HUES48 (cell line): ENCODE measurements at regions not wholly inside any gene's neighbourhood (a gene's known extent, or its start where the extent isn't known, plus 50 kb on each side); places are given as distances from the start of the nearest gene placed in this dataset.
"Not testable (repeated sequence)": the region's sequence is repeated elsewhere in the genome, so short reads cannot be mapped to it uniquely, and the experiment has no call there.

Source experiments
- H3K27ac ChIP-seq: one replicate; pipeline ENCODE4 v1.7.0; 2013; ENCODE audit warnings: low read depth, low read length, inconsistent platforms
- H3K27me3 ChIP-seq: 2 replicates; pipeline ENCODE4 v1.6.1; 2013; ENCODE audit warnings: mild to moderate bottlenecking, low read length; ENCODE audit not compliant: control insufficient read depth, insufficient read depth
- H3K36me3 ChIP-seq: 2 replicates; pipeline ENCODE4 v1.6.1; 2013; ENCODE audit warnings: low read length; ENCODE audit not compliant: control insufficient read depth, insufficient read depth
- H3K4me1 ChIP-seq: 2 replicates; pipeline ENCODE4 v1.6.1; 2013; ENCODE audit warnings: mild to moderate bottlenecking, low read length; ENCODE audit not compliant: control insufficient read depth, insufficient read depth
- H3K4me3 ChIP-seq: 2 replicates; pipeline ENCODE4 v1.5.1; 2013; ENCODE audit warnings: mild to moderate bottlenecking, low read depth, low read length
- H3K9ac ChIP-seq: 2 replicates; pipeline ENCODE4 v1.6.1; 2013; ENCODE audit warnings: mild to moderate bottlenecking, low read depth, low read length, moderate library complexity
- H3K9me3 ChIP-seq: 2 replicates; pipeline ENCODE4 v1.6.1; 2013; ENCODE audit warnings: low read length; ENCODE audit not compliant: control insufficient read depth, insufficient read depth

- Histone ChIP-seq H3K27ac (no peak overlapping the region), H3K36me3 (no peaks in the 10 kb centered on the region), H3K4me1 (no peaks in the 10 kb centered on the region), H3K4me3 (no peak overlapping the region), H3K9me3 (no peaks in the 10 kb centered on the region), H3K9ac (no peak overlapping the region), H3K27me3 (no peaks in the 10 kb centered on the region)
Observed at GRCh38 chr14:81751198-81751597, 217.5 kb upstream of the SEL1L start.

- Histone ChIP-seq H3K27ac (no peak overlapping the region), H3K27me3 (no peaks in the 10 kb centered on the region), H3K4me1 (no peaks in the 10 kb centered on the region), H3K4me3 (no peak overlapping the region), H3K9me3 (no peaks in the 10 kb centered on the region), H3K9ac (no peak overlapping the region), H3K36me3 (no peaks in the 10 kb centered on the region)
Observed at GRCh38 chr14:81759541-81759940, 225.9 kb upstream of the SEL1L start.

GRCh38 chr14:81765651-81766275 is 232.1 kb upstream of the SEL1L start:
- H3K27me3 ChIP-seq = no peaks in the 10 kb centered on the region
- no peaks in the 10 kb centered on the region for H3K4me1 ChIP-seq
- H3K9me3 ChIP-seq = no peaks in the 10 kb centered on the region
- H3K4me3 ChIP-seq = no peak overlapping the region
- no peaks in the 10 kb centered on the region for H3K36me3 ChIP-seq
- H3K27ac ChIP-seq = no peak overlapping the region
- H3K9ac ChIP-seq = no peak overlapping the region

- H3K27ac ChIP-seq = no peak overlapping the region
- H3K9ac ChIP-seq = no peak overlapping the region
- no peaks in the 10 kb centered on the region for H3K36me3 ChIP-seq
- H3K4me3 ChIP-seq = no peak overlapping the region
- no peaks in the 10 kb centered on the region for H3K4me1 ChIP-seq
- H3K27me3 ChIP-seq = no peaks in the 10 kb centered on the region
- no peaks in the 10 kb centered on the region for H3K9me3 ChIP-seq
Observed at GRCh38 chr14:81766321-81766915, 232.8 kb upstream of the SEL1L start.

- Histone ChIP-seq H3K36me3 (no peaks in the 10 kb centered on the region), H3K27ac (no peak overlapping the region), H3K27me3 (no peaks in the 10 kb centered on the region), H3K4me3 (no peak overlapping the region), H3K9ac (no peak overlapping the region), H3K4me1 (no peaks in the 10 kb centered on the region), H3K9me3 (no peaks in the 10 kb centered on the region)
Observed at GRCh38 chr14:81767266-81767995, 233.8 kb upstream of the SEL1L start.

GRCh38 chr14:81771651-81772275 is 238.1 kb upstream of the SEL1L start:
- Histone ChIP-seq H3K36me3 (no peaks in the 10 kb centered on the region), H3K4me3 (no peak overlapping the region), H3K9ac (no peak overlapping the region), H3K9me3 (no peaks in the 10 kb centered on the region), H3K27me3 (no peaks in the 10 kb centered on the region), H3K4me1 (no peaks in the 10 kb centered on the region), H3K27ac (no peak overlapping the region)

GRCh38 chr14:81772381-81772780 is 238.7 kb upstream of the SEL1L start:
- Histone ChIP-seq H3K36me3 (no peaks in the 10 kb centered on the region), H3K9ac (no peak overlapping the region), H3K9me3 (no peaks in the 10 kb centered on the region), H3K27me3 (no peaks in the 10 kb centered on the region), H3K4me3 (no peak overlapping the region), H3K4me1 (no peaks in the 10 kb centered on the region), H3K27ac (no peak overlapping the region)

- Histone ChIP-seq H3K27ac (no peak overlapping the region), H3K9me3 (peaks cover 3% of the 10 kb centered on the region), H3K27me3 (no peaks in the 10 kb centered on the region), H3K4me1 (no peaks in the 10 kb centered on the region), H3K9ac (no peak overlapping the region), H3K36me3 (no peaks in the 10 kb centered on the region), H3K4me3 (no peak overlapping the region)
Observed at GRCh38 chr14:81776531-81776930, 242.9 kb upstream of the SEL1L start.

GRCh38 chr14:81781798-81782197 is 248.1 kb upstream of the SEL1L start:
- not testable (repeated sequence) for H3K9me3 ChIP-seq, H3K4me1 ChIP-seq, H3K36me3 ChIP-seq, H3K4me3 ChIP-seq, H3K27me3 ChIP-seq, H3K9ac ChIP-seq, H3K27ac ChIP-seq

- no peaks in the 10 kb centered on the region for H3K4me1 ChIP-seq
- no peak overlapping the region for H3K9ac ChIP-seq
- H3K9me3 ChIP-seq = peaks cover 3% of the 10 kb centered on the region
- no peak overlapping the region for H3K4me3 ChIP-seq
- no peaks in the 10 kb centered on the region for H3K27me3 ChIP-seq
- H3K27ac ChIP-seq = no peak overlapping the region
- H3K36me3 ChIP-seq = no peaks in the 10 kb centered on the region
Observed at GRCh38 chr14:81784084-81784483, 250.4 kb upstream of the SEL1L start.

- H3K27me3 ChIP-seq = no peaks in the 10 kb centered on the region
- no peak overlapping the region for H3K4me3 ChIP-seq
- no peaks in the 10 kb centered on the region for H3K9me3 ChIP-seq
- no peaks in the 10 kb centered on the region for H3K36me3 ChIP-seq
- H3K27ac ChIP-seq = no peak overlapping the region
- no peak overlapping the region for H3K9ac ChIP-seq
- H3K4me1 ChIP-seq = peaks cover 16% of the 10 kb centered on the region
Observed at GRCh38 chr14:81797315-81797714, 263.7 kb upstream of the SEL1L start.
